HEK293T (cell line): ENCODE measurements at regions not wholly inside any gene's neighbourhood (a gene's known extent, or its start where the extent isn't known, plus 50 kb on each side); places are given as distances from the start of the nearest gene placed in this dataset.

ENCODE experiments used
- BHLHE40 ChIP-seq: fragments of 450-650 bp; IDR thresholded peaks from 2 replicates; pipeline ENCODE4 v1.6.1; 2016; ENCODE audit warnings: mild to moderate bottlenecking, moderate library complexity, borderline replicate concordance
- CTBP1 ChIP-seq: fragments of 450-650 bp; IDR thresholded peaks from 2 replicates; pipeline ENCODE4 v1.6.1; 2016; ENCODE audit warnings: borderline replicate concordance
- FOXA1 ChIP-seq: fragments of 450-650 bp; IDR thresholded peaks from 2 replicates; pipeline ENCODE4 v1.6.1; 2016; ENCODE audit warnings: mild to moderate bottlenecking
- FOXK2 ChIP-seq: fragments of 450-650 bp; IDR thresholded peaks from 2 replicates; pipeline ENCODE4 v1.6.1; 2016; ENCODE audit warnings: mild to moderate bottlenecking
- FOXM1 ChIP-seq: fragments of 450-650 bp; IDR thresholded peaks from 2 replicates; pipeline ENCODE4 v1.6.1; 2017; ENCODE audit warnings: mild to moderate bottlenecking, borderline replicate concordance
- NFRKB ChIP-seq: fragments of 450-650 bp; IDR thresholded peaks from 2 replicates; pipeline ENCODE4 v1.6.1; 2016; ENCODE audit warnings: mild to moderate bottlenecking, moderate library complexity
- PKNOX1 ChIP-seq: fragments of 450-650 bp; IDR thresholded peaks from 2 replicates; pipeline ENCODE4 v1.6.1; 2016
- SP1 ChIP-seq: fragments of 450-650 bp; IDR thresholded peaks from 2 replicates; pipeline ENCODE4 v1.6.1; 2017
- SUZ12 ChIP-seq: fragments of 450-650 bp; IDR thresholded peaks from 2 replicates; pipeline ENCODE4 v1.6.1; 2016; ENCODE audit warnings: mild to moderate bottlenecking
- TARDBP ChIP-seq: fragments of 450-650 bp; IDR thresholded peaks from 2 replicates; pipeline ENCODE4 v1.6.1; 2016
- ZNF384 ChIP-seq: fragments of 450-650 bp; IDR thresholded peaks from 2 replicates; pipeline ENCODE4 v1.6.1; 2016

- no peak for TF ChIP-seq CTBP1
- TF ChIP-seq SP1: no peak
- TF ChIP-seq PKNOX1: no peak
- TF ChIP-seq FOXA1: no peak
- TF ChIP-seq SUZ12: no peak
- no peak for TF ChIP-seq FOXM1
- TF ChIP-seq NFRKB: no peak
- no peak for TF ChIP-seq BHLHE40
- TF ChIP-seq FOXK2: no peak
- TF ChIP-seq ZNF384: no peak
- no peak for TF ChIP-seq TARDBP
Measured at GRCh38 chr1:37128091-37128490, 93.8 kb upstream of the GRIK3 start.
